HepG2 (cell line): ENCODE measurements at regions not wholly inside any gene's neighbourhood (a gene's known extent, or its start where the extent isn't known, plus 50 kb on each side); places are given as distances from the start of the nearest gene placed in this dataset.
A peak's percentile ranks its signal among the peaks of the same experiment; 100 is the strongest.

Experiments
- ATAC-seq: fragments of 200-7000 bp; cut with Tn5 transposase; 3 replicates; pipeline ENCODE4 v1.9.1; 2020; ENCODE audit warnings: mild to moderate bottlenecking, moderate library complexity
- BruUV-seq: library from RNA; stranded (reverse); fragments of 400-500 nt; replicated peaks from 2 replicates; lab custom pipeline; 2021; lab: Mats Ljungman, UMichigan
- CTCF ChIA-PET: fragments of 300-600 bp; formaldehyde crosslinking; extraction: SDS; loops from one replicate; lab custom pipeline; 2021; ENCODE audit warnings: low total read pairs, inconsistent platforms, low intra/inter-chr PET ratio; lab: Yijun Ruan, JAX
- POLR2A ChIA-PET: fragments of 350-600 bp; sonication (Branson Sonifier 250); formaldehyde crosslinking; loops from one replicate; lab custom pipeline; 2020; ENCODE audit warnings: antibody characterized with exemption, inconsistent platforms; lab: Yijun Ruan, JAX
- DNase-seq: peaks from one replicate; pipeline ENCODE4 v3.0.0-alpha.2; 2015; ENCODE audit warnings: low spot score
- FAIRE-seq: peaks from 3 replicates; lab custom pipeline; 2011; peaks lifted over from hg19 to GRCh38; lab: Jason Lieb, UNC
- H2AFZ ChIP-seq: one replicate; pipeline ENCODE4 v1.6.1; 2011; ENCODE audit warnings: low read length, inconsistent platforms
- H3K27ac ChIP-seq: fragments of 300-600 bp; 3 replicates; pipeline ENCODE4 v1.8.0; 2011; ENCODE audit warnings: mixed run types, mild to moderate bottlenecking, mixed read lengths, low read length, inconsistent platforms; ENCODE audit not compliant: insufficient read depth; ENCODE audit errors: extremely low read length
- H3K27me3 ChIP-seq, 2 experiments: fragments of 200-600 bp in 1 of 2; 2 replicates in 1 of 2; 3 replicates in 1 of 2; pipeline versions ENCODE4 v1.6.0 to v1.8.0; 2011; ENCODE audit warnings: low read length in 2 of 2, mild to moderate bottlenecking in 2 of 2, moderate library complexity in 2 of 2, inconsistent platforms in 1 of 2; ENCODE audit not compliant: insufficient read depth in 2 of 2, control insufficient read depth in 1 of 2
- H3K36me3 ChIP-seq, 2 experiments: fragments of 200-600 bp in 1 of 2; replicated peaks in 1 of 2; 2 replicates in 1 of 2; 3 replicates in 1 of 2; pipeline versions ENCODE4 v1.5.1 to v1.8.0; 2011; ENCODE audit warnings: low read length in 2 of 2, inconsistent platforms in 1 of 2; ENCODE audit not compliant: insufficient read depth in 2 of 2, control insufficient read depth in 1 of 2
- H3K4me1 ChIP-seq: 2 replicates; pipeline ENCODE4 v1.5.1; 2012; ENCODE audit warnings: low read length, inconsistent platforms; ENCODE audit not compliant: insufficient read depth
- H3K4me2 ChIP-seq: 2 replicates; pipeline ENCODE4 v1.6.0; 2011; ENCODE audit warnings: low read depth, low read length, inconsistent platforms
- H3K4me3 ChIP-seq, 3 experiments: fragments of 200-600 bp in 1 of 3; sonication (generic), shearing (Covaris generic) in 1 of 3; replicated peaks in 1 of 3; 2 replicates each; pipeline ENCODE4 v1.5.1; 2011 to 2016; ENCODE audit warnings: low read length in 3 of 3, inconsistent platforms in 2 of 3, low read depth in 2 of 3, mild to moderate bottlenecking in 2 of 3, control low read depth in 1 of 3, mixed read lengths in 1 of 3; ENCODE audit not compliant: insufficient read depth in 1 of 3
- H3K79me2 ChIP-seq: one replicate; pipeline ENCODE4 v1.6.1; 2011; ENCODE audit warnings: low read length, inconsistent platforms; ENCODE audit not compliant: insufficient read depth
- H3K9ac ChIP-seq: 2 replicates; pipeline ENCODE4 v1.6.0; 2011; ENCODE audit warnings: mild to moderate bottlenecking, low read depth, low read length, inconsistent platforms; ENCODE audit not compliant: insufficient read depth
- H3K9me3 ChIP-seq: 2 replicates; pipeline ENCODE4 v1.5.1; 2012; ENCODE audit warnings: mild to moderate bottlenecking, low read length
- H4K20me1 ChIP-seq: 2 replicates; pipeline ENCODE4 v1.6.0; 2011; ENCODE audit warnings: inconsistent platforms, mild to moderate bottlenecking, low read length, moderate library complexity; ENCODE audit not compliant: insufficient read depth
- MAFF ChIP-seq: IDR thresholded peaks from 2 replicates; pipeline ENCODE4 v1.6.1; 2011; ENCODE audit warnings: low read depth, low read length, improper control_type of control experiment
- MAFK ChIP-seq, 2 experiments: IDR thresholded peaks in 1 of 2; conservative IDR thresholded peaks in 1 of 2; 2 replicates each; pipeline ENCODE4 v1.6.1; 2011; ENCODE audit warnings: improper control_type of control experiment in 2 of 2, low read length in 2 of 2
- RARA ChIP-seq: IDR thresholded peaks from 2 replicates; pipeline ENCODE4 v1.6.1; 2016; ENCODE audit warnings: missing genetic modification reagents, missing compliant biosample characterization
- RBFOX2 ChIP-seq: fragments of 200-400 bp; formaldehyde crosslinking; IDR thresholded peaks from 2 replicates; pipeline ENCODE4 v1.6.1; 2017; ENCODE audit warnings: low read depth, mild to moderate bottlenecking, low read length
- RFXAP ChIP-seq: sonication (generic); formaldehyde crosslinking; IDR thresholded peaks from 2 replicates; pipeline ENCODE4 v1.4.0; 2020; ENCODE audit warnings: missing genetic modification reagents, borderline replicate concordance
- ZNF441 ChIP-seq: sonication (generic); formaldehyde crosslinking; IDR thresholded peaks from 2 replicates; pipeline ENCODE4 v1.7.0; 2021; ENCODE audit warnings: missing genetic modification reagents, borderline replicate concordance
- ZNF556 ChIP-seq: sonication (generic); formaldehyde crosslinking; IDR thresholded peaks from 2 replicates; pipeline ENCODE4 v1.4.0; 2020; ENCODE audit warnings: mild to moderate bottlenecking, missing genetic modification reagents, borderline replicate concordance
- ZNF7 ChIP-seq: IDR thresholded peaks from 2 replicates; pipeline ENCODE4 v1.6.1; 2016; ENCODE audit warnings: missing biosample characterization, missing genetic modification reagents
- ZNF747 ChIP-seq: sonication (generic); formaldehyde crosslinking; IDR thresholded peaks from 2 replicates; pipeline ENCODE4 v1.8.1; 2023; ENCODE audit warnings: missing genetic modification reagents, mild to moderate bottlenecking, borderline replicate concordance
- WGBS: methylation state at CpG from one replicate; pipeline ENCODE4 v1.1.6; 2017; ENCODE audit warnings: low lambda C conversion rate; 5-methylcytosine and 5-hydroxymethylcytosine counted together
- in situ Hi-C: cut with HindIII; loops from 2 replicates; pipeline ENCODE4 v1.10.0; 2017; ENCODE audit warnings: low pct_unique_long_range_greater_than_20kb; ENCODE audit not compliant: extremely low pct_ligation_motif_present
- intact Hi-C: fragments of 100-400 bp; cut with micrococcal nuclease; formaldehyde crosslinking; loops from one replicate; pipeline ENCODE4 v1.10.0; 2022; ENCODE audit not compliant: unreplicated experiment
- TF ChIP-seq, protein P1 (sequence below): sonication (generic); formaldehyde crosslinking; conservative IDR thresholded peaks from 2 replicates; pipeline ENCODE4 v1.8.0; 2022; ENCODE audit warnings: mild to moderate bottlenecking, moderate library complexity, missing genetic modification reagents
- TF ChIP-seq, protein P2 (sequence below): fragments of 450-650 bp; IDR thresholded peaks from 2 replicates; pipeline ENCODE4 v1.6.1; 2016
- TF ChIP-seq, protein P3 (sequence below): sonication (generic); formaldehyde crosslinking; IDR thresholded peaks from 2 replicates; pipeline ENCODE4 v1.4.0; 2020; ENCODE audit warnings: missing genetic modification reagents

DNA sequence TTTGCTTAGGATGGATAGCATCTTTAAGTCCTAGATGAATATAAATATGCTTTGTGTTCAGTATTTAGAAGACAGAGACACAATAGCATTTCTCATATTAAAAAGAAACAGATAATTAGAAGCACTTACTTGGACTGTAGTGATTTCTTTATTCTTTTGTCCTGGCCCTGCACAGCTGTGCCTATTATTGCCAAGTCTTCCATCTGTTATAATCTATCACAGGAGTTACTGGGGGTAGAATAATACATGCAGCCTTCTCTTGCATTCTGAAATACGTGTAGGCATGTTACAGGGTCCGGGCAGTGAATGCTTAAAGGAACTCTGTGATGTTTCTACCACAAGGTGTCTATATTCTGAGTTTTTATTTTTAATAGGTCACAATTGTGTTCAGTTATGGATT is 461.5 kb upstream of the COBL start (continued):
- TF ChIP-seq ZNF747 (CRISPR knock-in tag) = no peak
- TF ChIP-seq ZNF556 (CRISPR knock-in tag) = no peak
- TF ChIP-seq ZNF7 = no peak
- TF ChIP-seq MAFF = no peak
- no peak for TF ChIP-seq RFXAP

DNA sequence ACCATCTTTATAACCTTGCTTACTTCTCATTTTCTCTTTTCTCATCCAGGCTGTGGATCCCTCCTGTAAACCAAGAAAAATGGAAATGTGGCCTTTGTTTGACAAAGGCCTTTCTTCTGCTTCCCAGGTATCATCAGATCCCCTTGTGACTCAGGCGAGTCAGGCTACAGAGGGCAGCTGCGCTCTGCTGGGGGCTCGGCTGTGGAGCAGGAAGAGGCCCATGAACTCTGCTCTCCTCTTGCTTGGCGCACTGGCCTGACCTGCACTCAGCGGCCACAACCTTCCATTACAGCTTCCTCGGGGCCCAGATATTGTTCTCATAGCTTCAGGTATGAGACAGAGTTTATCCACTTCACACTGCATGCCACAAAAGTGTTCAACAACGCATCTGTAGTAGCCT is 457.6 kb upstream of the COBL start:
- Histone ChIP-seq H4K20me1 (no peaks in the 10 kb centered on the region), H3K79me2 (no peaks in the 10 kb centered on the region), H3K4me3 (no peak overlapping the region), H3K27ac (no peak overlapping the region), H3K36me3 (no peaks in the 10 kb centered on the region), H3K9ac (no peak overlapping the region), H2AFZ (no peak overlapping the region), H3K9me3 (no peaks in the 10 kb centered on the region), H3K4me1 (no peaks in the 10 kb centered on the region), H3K27me3 (no peaks in the 10 kb centered on the region), H3K4me2 (no peak overlapping the region)
- ChIA-PET CTCF (no interaction called here), POLR2A (no interaction called here)
- intact Hi-C loops = no loop called here
- DNase-seq (no peak), FAIRE-seq (no peak), ATAC-seq (peak; percentile 88)
- BruUV-seq = no TSS peak
- TF ChIP-seq ZNF441 (CRISPR knock-in tag) (peak; percentile 78; the same call in 1 of the 2 replicates), RBFOX2 (no peak)
- WGBS = 14% methylated on average over 6 of the region's 7 CpGs
- in situ Hi-C loops = no loop called here

DNA sequence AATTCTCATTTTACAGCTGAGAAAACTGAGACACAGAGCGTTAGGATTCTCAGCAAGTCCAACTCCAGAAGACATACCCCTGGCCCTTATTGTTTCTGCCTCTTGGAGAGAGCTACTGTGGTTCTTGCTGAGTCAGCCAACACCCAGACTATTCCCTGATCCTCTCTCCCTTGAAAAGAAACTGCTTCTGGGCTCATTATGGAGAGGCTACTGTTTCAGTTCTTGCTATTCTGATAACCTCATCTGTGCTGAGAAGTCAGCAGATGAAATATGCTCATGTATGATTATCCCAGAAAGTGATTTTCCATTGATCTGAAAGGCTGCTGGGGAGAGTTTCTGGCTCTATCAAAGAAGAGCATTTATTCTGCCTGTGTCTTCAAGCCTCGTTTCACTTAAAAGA is 455.6 kb upstream of the COBL start:
- TF ChIP-seq, protein P1, sequence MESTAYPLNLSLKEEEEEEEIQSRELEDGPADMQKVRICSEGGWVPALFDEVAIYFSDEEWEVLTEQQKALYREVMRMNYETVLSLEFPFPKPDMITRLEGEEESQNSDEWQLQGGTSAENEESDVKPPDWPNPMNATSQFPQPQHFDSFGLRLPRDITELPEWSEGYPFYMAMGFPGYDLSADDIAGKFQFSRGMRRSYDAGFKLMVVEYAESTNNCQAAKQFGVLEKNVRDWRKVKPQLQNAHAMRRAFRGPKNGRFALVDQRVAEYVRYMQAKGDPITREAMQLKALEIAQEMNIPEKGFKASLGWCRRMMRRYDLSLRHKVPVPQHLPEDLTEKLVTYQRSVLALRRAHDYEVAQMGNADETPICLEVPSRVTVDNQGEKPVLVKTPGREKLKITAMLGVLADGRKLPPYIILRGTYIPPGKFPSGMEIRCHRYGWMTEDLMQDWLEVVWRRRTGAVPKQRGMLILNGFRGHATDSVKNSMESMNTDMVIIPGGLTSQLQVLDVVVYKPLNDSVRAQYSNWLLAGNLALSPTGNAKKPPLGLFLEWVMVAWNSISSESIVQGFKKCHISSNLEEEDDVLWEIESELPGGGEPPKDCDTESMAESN (CRISPR knock-in tag) = no peak
- TF ChIP-seq MAFF = peak; percentile 34; the same call in 1 of the 2 replicates
- TF ChIP-seq RARA = no peak
- TF ChIP-seq, protein P2, sequence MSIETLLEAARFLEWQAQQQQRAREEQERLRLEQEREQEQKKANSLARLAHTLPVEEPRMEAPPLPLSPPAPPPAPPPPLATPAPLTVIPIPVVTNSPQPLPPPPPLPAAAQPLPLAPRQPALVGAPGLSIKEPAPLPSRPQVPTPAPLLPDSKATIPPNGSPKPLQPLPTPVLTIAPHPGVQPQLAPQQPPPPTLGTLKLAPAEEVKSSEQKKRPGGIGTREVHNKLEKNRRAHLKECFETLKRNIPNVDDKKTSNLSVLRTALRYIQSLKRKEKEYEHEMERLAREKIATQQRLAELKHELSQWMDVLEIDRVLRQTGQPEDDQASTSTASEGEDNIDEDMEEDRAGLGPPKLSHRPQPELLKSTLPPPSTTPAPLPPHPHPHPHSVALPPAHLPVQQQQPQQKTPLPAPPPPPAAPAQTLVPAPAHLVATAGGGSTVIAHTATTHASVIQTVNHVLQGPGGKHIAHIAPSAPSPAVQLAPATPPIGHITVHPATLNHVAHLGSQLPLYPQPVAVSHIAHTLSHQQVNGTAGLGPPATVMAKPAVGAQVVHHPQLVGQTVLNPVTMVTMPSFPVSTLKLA = no peak
- TF ChIP-seq MAFK (conservative IDR thresholded peaks at IDR 0.05 in 1 of 2, IDR thresholded peaks at IDR 0.05 in 1 of 2; ENCODE audit: low read length in 2 of 2) = peak in 1 of 2 experiments; percentile 62; a peak in 2 of 4 replicates
- TF ChIP-seq, protein P3, sequence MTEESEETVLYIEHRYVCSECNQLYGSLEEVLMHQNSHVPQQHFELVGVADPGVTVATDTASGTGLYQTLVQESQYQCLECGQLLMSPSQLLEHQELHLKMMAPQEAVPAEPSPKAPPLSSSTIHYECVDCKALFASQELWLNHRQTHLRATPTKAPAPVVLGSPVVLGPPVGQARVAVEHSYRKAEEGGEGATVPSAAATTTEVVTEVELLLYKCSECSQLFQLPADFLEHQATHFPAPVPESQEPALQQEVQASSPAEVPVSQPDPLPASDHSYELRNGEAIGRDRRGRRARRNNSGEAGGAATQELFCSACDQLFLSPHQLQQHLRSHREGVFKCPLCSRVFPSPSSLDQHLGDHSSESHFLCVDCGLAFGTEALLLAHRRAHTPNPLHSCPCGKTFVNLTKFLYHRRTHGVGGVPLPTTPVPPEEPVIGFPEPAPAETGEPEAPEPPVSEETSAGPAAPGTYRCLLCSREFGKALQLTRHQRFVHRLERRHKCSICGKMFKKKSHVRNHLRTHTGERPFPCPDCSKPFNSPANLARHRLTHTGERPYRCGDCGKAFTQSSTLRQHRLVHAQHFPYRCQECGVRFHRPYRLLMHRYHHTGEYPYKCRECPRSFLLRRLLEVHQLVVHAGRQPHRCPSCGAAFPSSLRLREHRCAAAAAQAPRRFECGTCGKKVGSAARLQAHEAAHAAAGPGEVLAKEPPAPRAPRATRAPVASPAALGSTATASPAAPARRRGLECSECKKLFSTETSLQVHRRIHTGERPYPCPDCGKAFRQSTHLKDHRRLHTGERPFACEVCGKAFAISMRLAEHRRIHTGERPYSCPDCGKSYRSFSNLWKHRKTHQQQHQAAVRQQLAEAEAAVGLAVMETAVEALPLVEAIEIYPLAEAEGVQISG (CRISPR knock-in tag) = no peak
- POLR2A ChIA-PET = no interaction called here
- H3K27ac ChIP-seq = no peak overlapping the region
- WGBS = 0% methylated on average over 1 of the region's 2 CpGs
- no peaks in the 10 kb centered on the region for H4K20me1 ChIP-seq
- no peak overlapping the region for H3K4me3 ChIP-seq
- H3K4me2 ChIP-seq = no peak overlapping the region
- intact Hi-C loops (no loop called here), in situ Hi-C loops (no loop called here)
- no peaks in the 10 kb centered on the region for H3K4me1 ChIP-seq
- H3K9me3 ChIP-seq = no peaks in the 10 kb centered on the region
- no peak overlapping the region for H2AFZ ChIP-seq
- no TSS peak for BruUV-seq
- no peak overlapping the region for H3K9ac ChIP-seq
- CTCF ChIA-PET = no interaction called here
- H3K36me3 ChIP-seq = no peaks in the 10 kb centered on the region
- FAIRE-seq (no peak), DNase-seq (no peak), ATAC-seq (no peak)
- H3K27me3 ChIP-seq = no peaks in the 10 kb centered on the region
- no peaks in the 10 kb centered on the region for H3K79me2 ChIP-seq
